B cell (primary cell): ENCODE measurements at regions not wholly inside any gene's neighbourhood (a gene's known extent, or its start where the extent isn't known, plus 50 kb on each side); places are given as distances from the start of the nearest gene placed in this dataset.
"Not testable (repeated sequence)": the region's sequence is repeated elsewhere in the genome, so short reads cannot be mapped to it uniquely, and the experiment has no call there.

Experiments
- EZH2 ChIP-seq: IDR thresholded peaks from 2 replicates; pipeline ENCODE4 v1.6.1; 2012; ENCODE audit warnings: borderline replicate concordance, low read depth, mild to moderate bottlenecking, moderate library complexity, low read length; ENCODE audit not compliant: insufficient read depth, poor library complexity, severe bottlenecking
- TF ChIP-seq, protein P1 (sequence below): fragments of 200-600 bp; IDR thresholded peaks from one replicate; pipeline ENCODE4 v1.8.0; 2022; ENCODE audit warnings: antibody characterized with exemption, mild to moderate bottlenecking

DNA sequence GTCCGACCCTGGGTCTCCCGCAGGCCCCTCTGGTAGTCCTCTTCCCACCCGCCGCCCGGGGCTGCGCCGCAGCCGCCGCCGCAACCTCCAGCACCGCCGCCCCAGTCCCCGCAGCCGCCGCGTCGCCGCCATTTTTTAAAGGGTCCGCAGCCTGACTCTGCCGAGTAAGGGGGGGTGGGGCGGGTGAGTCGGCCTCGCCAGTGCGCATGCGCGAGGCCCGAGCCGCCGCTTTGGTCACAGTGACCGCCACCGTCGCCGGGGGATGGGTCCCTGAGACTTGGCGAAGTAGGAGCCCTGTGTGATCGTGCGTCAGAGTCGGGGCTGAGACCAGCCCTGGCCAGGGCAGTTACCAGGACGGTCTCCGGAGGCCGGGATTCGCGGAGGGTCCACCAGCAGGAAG, 532.8 kb downstream of the FOXD4L4 start:
- TF ChIP-seq, protein P1, sequence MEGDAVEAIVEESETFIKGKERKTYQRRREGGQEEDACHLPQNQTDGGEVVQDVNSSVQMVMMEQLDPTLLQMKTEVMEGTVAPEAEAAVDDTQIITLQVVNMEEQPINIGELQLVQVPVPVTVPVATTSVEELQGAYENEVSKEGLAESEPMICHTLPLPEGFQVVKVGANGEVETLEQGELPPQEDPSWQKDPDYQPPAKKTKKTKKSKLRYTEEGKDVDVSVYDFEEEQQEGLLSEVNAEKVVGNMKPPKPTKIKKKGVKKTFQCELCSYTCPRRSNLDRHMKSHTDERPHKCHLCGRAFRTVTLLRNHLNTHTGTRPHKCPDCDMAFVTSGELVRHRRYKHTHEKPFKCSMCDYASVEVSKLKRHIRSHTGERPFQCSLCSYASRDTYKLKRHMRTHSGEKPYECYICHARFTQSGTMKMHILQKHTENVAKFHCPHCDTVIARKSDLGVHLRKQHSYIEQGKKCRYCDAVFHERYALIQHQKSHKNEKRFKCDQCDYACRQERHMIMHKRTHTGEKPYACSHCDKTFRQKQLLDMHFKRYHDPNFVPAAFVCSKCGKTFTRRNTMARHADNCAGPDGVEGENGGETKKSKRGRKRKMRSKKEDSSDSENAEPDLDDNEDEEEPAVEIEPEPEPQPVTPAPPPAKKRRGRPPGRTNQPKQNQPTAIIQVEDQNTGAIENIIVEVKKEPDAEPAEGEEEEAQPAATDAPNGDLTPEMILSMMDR: not testable (repeated sequence)
- not testable (repeated sequence) for TF ChIP-seq EZH2
